KBM-7 (cell line): ENCODE measurements at regions not wholly inside any gene's neighbourhood (a gene's known extent, or its start where the extent isn't known, plus 50 kb on each side); places are given as distances from the start of the nearest gene placed in this dataset.
"Not testable (repeated sequence)": the region's sequence is repeated elsewhere in the genome, so short reads cannot be mapped to it uniquely, and the experiment has no call there.

Experiments
- DNase-seq: peaks from one replicate; pipeline ENCODE4 v3.0.0-alpha.2; 2015
- in situ Hi-C: fragments of 300-500 bp; cut with MboI; formaldehyde crosslinking; loops from 2 replicates; pipeline ENCODE4 v1.14.3; 2020; ENCODE audit warnings: low sequenced_read_pairs, low pct_unique_long_range_greater_than_20kb, mixed read lengths

- peak; percentile 64 for DNase-seq
Measured at GRCh38 chr15:49706805-49707204, 86.0 kb downstream of the DTWD1 start.

GRCh38 chr15:49707598-49707997, 86.8 kb downstream of the DTWD1 start:
- no peak for DNase-seq
- in situ Hi-C loops, result no loop called here

More at GRCh38 chr15:49706805-49707204, 86.0 kb downstream of the DTWD1 start:
- in situ Hi-C loops, result no loop called here

- in situ Hi-C loops, result no loop called here
- no peak for DNase-seq
Measured at GRCh38 chr15:49709646-49710214, 88.9 kb downstream of the DTWD1 start.

- in situ Hi-C loops, result no loop called here
- DNase-seq, result no peak
Measured at GRCh38 chr15:49712162-49712561, 91.3 kb downstream of the DTWD1 start.

GRCh38 chr15:49712846-49713450, 92.1 kb downstream of the DTWD1 start:
- no peak for DNase-seq
- in situ Hi-C loops, result no loop called here

- in situ Hi-C loops, result no loop called here
- DNase-seq, result peak; percentile 37
Measured at GRCh38 chr15:49715211-49715610, 94.4 kb downstream of the DTWD1 start.

- DNase-seq, result no peak
- in situ Hi-C loops, result no loop called here
Measured at GRCh38 chr15:49715701-49716100, 94.9 kb downstream of the DTWD1 start.

GRCh38 chr15:49718234-49718633, 97.4 kb downstream of the DTWD1 start:
- no peak for DNase-seq
- in situ Hi-C loops, result no loop called here

GRCh38 chr15:49718846-49719245, 98.0 kb downstream of the DTWD1 start:
- in situ Hi-C loops, result no loop called here

GRCh38 chr15:49720261-49720660, 99.4 kb downstream of the DTWD1 start:
- in situ Hi-C loops, result no loop called here
- DNase-seq, result no peak

More at GRCh38 chr15:49718846-49719245, 98.0 kb downstream of the DTWD1 start:
- no peak for DNase-seq

- no peak for DNase-seq
- in situ Hi-C loops, result no loop called here
Measured at GRCh38 chr15:49721091-49721490, 100.2 kb downstream of the DTWD1 start.

- in situ Hi-C loops, result no loop called here
Measured at GRCh38 chr15:49721621-49722020, 100.8 kb downstream of the DTWD1 start.

GRCh38 chr15:49723981-49724380, 103.1 kb downstream of the DTWD1 start:
- in situ Hi-C loops, result no loop called here
- DNase-seq, result no peak

More at GRCh38 chr15:49721621-49722020, 100.8 kb downstream of the DTWD1 start:
- DNase-seq, result peak; percentile 38

GRCh38 chr15:49731187-49732099, 110.6 kb downstream of the DTWD1 start:
- no peak for DNase-seq
- in situ Hi-C loops, result no loop called here

GRCh38 chr15:49732109-49732508, 111.3 kb downstream of the DTWD1 start:
- in situ Hi-C loops, DNase-seq: not testable (repeated sequence)

- DNase-seq, in situ Hi-C loops: not testable (repeated sequence)
Measured at GRCh38 chr15:49734089-49734488, 113.2 kb downstream of the DTWD1 start.

- in situ Hi-C loops, result no loop called here
Measured at GRCh38 chr15:49734831-49735508, 114.1 kb downstream of the DTWD1 start.

GRCh38 chr15:49737127-49737526, 116.3 kb downstream of the DTWD1 start:
- in situ Hi-C loops, result no loop called here

More at GRCh38 chr15:49734831-49735508, 114.1 kb downstream of the DTWD1 start:
- no peak for DNase-seq

GRCh38 chr15:49741712-49742111, 120.9 kb downstream of the DTWD1 start:
- in situ Hi-C loops, result no loop called here
- no peak for DNase-seq

More at GRCh38 chr15:49737127-49737526, 116.3 kb downstream of the DTWD1 start:
- no peak for DNase-seq
